Skeletal muscle cell (primary cell): ENCODE measurements at regions not wholly inside any gene's neighbourhood (a gene's known extent, or its start where the extent isn't known, plus 50 kb on each side); places are given as distances from the start of the nearest gene placed in this dataset.
"Not testable (repeated sequence)": the region's sequence is repeated elsewhere in the genome, so short reads cannot be mapped to it uniquely, and the experiment has no call there.

Source experiments
- DNase-seq: peaks from one replicate; pipeline ENCODE4 v3.0.0-alpha.2; 2010; ENCODE audit warnings: low read depth
- H3K4me3 ChIP-seq: 2 replicates; pipeline ENCODE4 v1.5.1; 2011; ENCODE audit warnings: low read depth, mild to moderate bottlenecking, control low read depth, low read length, moderate library complexity

DNA sequence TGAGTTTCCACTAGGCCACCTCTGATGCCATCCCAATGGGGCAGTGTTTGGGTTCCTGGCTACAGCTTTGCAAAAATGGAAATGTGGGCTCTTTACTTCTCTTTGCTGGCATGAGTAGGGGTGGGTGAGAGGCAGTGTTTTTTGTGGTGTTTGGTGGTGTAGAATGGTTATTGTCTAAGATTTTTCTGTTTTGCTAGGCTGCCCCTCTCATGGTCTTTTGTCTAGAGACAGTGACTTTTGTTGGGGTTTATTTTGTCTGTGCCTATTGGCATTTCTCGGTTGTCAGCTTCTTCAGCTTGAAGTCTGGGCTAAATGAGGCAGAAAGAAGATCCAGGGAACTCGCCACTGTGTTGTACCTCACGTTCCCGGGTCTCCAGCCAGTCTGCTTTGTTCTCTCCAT lies 112.1 kb downstream of the CENPF start:
- no peak for DNase-seq
- no peak overlapping the region for H3K4me3 ChIP-seq

DNA sequence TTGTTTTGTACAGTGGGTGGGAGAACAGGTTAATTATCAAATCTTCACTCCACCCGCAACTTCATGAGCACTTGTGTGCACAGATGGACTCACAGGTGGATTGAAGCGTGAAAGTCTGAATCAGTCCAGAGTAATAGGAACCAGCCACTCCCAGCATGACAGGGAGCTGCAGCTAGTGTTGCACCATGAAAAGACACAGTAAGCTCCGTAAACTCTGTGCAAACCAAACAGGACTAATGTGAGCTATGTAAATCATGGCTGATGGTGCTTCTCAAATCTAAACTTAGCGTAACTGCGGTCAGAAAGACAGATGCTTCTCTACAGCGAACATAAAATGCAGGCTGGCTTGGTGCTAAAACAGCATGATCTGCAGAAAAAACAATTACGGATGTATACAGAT lies 114.4 kb downstream of the CENPF start:
- DNase-seq = no peak

DNA sequence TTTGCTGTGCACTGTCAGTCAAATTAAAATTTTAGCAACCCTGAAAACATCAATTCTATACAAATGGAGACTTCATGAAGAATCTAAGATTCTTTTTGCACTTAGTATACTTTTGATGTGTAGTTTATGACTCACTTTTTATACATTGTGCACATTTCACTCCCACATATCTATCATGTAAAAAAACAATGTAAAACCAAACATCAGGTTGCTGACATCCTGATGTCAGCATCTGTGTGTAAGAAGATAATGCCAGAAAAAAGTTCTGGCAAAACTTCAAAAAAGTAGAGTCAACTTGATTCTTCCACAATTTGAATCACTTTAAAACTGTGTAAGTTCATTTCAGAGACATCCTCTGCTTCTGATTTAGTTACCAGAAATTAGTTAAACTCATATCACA lies 115.7 kb downstream of the CENPF start:
- no peak overlapping the region for H3K4me3 ChIP-seq
- DNase-seq = peak; percentile 83

More for the DNA sequence above, 114.4 kb downstream of the CENPF start:
- H3K4me3 ChIP-seq = no peak overlapping the region

GRCh38 chr1:214719207-214719606 lies 116.2 kb downstream of the CENPF start:
- H3K4me3 ChIP-seq = no peak overlapping the region
- DNase-seq = no peak

DNA sequence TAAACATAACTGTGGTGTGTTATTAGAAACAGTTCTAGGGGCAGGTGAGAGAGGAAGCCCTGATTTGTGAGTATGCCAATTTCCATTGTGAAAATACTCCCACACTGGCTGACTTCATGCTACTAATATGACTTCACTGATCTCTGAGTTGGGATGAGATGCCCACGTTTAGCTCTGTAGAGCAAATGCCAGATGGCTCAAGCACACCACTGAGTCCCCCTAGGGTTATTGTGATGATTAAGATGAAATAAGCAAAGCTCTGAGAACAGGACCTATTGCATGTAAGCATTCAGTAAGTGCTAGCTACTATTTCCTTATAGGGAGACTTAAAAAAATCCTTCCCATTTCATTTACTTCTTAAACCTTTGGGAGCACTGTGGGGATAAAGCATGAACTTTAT lies 117.6 kb downstream of the CENPF start:
- no peak overlapping the region for H3K4me3 ChIP-seq
- peak; percentile 89 for DNase-seq

DNA sequence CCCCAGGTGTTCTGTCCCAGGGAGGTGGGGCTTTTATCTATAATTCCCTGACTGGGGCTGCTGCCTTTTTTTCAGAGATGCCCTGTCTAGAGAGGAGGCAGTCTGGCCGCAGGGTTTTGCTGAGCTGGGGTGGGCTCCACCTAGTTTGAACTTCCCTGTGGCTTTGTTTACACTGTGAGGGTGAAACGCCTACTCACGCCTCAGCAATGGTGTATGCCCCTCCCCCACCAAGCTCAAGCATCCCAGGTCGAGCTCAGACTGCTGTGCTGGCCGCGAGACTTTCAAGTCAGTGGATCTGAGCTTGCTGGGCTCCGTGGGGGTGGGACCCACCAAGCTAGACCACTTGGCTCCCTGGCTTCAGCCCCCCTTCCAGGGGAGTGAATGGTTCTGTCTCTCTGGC lies 124.3 kb downstream of the CENPF start:
- H3K4me3 ChIP-seq = no peak overlapping the region
- no peak for DNase-seq

- H3K4me3 ChIP-seq = no peak overlapping the region
- no peak for DNase-seq
Measured at GRCh38 chr1:214739621-214740238, 136.7 kb downstream of the CENPF start.

DNA sequence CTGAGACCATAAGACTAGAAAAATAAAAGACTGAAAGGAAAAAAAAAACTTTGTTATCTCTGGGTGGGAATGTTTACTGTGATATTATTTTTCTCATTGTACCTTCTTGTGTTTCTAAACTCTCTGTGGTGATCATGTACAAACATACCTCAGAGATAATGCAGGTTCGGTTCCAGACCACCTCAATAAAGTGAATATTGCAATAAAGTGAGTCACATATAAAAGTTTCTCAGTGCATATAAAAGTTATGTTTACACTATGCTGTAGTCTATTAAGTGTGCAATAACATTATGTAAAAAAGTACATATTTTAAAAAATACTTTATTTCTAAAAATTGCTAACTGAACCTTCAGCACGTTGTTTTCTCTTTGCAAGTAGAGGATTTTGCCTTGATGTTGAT lies 137.5 kb downstream of the CENPF start:
- no peak overlapping the region for H3K4me3 ChIP-seq
- no peak for DNase-seq

GRCh38 chr1:214747050-214747635 lies 144.1 kb downstream of the CENPF start:
- no peak for DNase-seq
- no peak overlapping the region for H3K4me3 ChIP-seq

DNA sequence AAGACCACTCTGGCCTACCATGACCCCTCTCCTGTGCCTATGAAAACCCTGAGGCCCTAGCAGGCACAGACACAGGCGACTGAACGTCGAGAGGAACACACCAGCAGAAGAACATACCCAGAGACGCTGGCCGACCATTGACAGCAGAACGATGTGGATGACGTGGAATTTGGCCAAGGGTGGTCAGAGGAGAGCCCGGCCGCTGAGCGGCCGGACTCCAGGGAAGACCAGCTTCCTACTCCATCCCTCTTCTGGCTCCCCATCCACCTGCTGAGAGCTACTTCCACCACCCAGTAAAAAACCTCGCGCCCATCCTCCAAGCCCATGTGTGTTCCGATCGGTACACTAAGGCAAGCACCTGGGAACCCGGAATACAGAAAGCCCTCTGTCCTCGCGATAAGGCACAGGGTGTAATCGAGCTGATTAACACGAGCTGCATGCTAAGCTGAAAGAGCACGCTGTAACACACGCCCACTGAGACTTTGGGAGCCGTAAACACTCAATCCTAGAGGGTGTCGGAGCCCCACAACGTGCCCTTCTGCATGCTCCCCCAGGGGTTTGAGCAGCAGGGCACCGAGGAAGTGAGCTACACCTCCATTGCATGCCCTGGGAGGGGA lies 150.3 kb downstream of the CENPF start:
- no peak overlapping the region for H3K4me3 ChIP-seq
- DNase-seq = no peak

GRCh38 chr1:214761030-214761429 lies 158.0 kb downstream of the CENPF start:
- no peak overlapping the region for H3K4me3 ChIP-seq
- DNase-seq = no peak

DNA sequence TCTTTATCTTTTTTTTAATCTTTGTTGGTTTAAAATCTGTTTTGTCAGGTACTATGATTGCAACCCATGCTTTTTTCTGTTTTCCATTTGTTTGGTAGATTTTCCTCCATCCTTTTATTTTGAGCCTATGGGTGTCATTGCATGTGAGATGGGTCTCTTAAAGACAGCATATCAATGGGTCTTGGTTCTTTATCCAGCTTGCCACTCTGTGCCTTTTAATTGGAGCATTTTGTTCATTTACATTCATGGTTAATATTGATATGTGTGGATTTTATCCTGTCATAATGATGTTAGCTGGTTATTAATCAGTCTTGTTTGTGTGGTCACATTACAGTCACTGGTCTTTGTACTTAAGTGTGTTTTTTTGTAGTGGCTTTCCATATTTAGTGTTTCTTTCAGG lies 159.9 kb downstream of the CENPF start:
- H3K4me3 ChIP-seq = no peak overlapping the region
- DNase-seq = no peak

DNA sequence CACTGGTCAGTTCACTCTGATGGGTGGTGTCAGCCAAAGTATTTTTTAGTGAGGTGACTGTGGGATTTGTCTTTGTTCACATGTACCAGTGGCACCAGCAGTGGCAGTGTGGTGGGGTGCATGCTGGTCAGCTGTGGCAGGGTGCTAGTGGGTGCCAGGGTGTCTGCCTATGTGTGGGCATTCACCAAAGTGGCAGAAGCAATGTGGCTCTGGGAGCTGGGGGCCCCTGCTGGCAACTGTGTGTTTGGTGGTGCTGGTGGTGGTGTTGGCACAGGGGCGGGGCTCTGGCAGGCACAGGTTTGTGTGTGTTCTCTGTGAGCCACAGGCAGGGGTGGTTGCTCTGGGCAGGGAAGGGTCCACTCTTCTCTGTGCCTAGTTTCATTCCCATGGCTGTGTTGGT lies 161.5 kb downstream of the CENPF start:
- H3K4me3 ChIP-seq = no peak overlapping the region
- DNase-seq = no peak

DNA sequence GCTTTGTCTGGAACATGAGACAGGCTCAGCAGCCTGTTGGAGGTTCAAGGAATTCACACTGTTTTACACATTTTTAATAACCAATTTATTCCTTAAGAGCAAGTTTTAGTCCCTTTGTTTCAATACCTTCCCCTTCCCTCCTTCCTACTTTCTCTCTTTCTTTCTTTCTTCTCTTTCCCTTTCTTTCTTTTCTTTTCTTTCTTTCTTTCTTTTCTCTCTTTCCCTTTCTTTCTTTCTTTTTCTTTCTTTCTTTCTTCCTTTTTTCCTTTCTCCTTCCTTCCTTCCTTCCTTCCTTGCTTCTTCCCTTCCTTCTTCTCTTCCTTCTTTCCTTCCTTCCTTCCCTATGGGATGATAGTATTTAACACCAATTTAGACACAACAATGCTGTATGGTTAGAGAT lies 164.2 kb downstream of the CENPF start:
- DNase-seq = no peak
- no peak overlapping the region for H3K4me3 ChIP-seq

- not testable (repeated sequence) for H3K4me3 ChIP-seq, DNase-seq
Measured at GRCh38 chr1:214769666-214770065, 166.7 kb downstream of the CENPF start.

GRCh38 chr1:214777364-214777763 lies 174.4 kb downstream of the CENPF start:
- no peak for DNase-seq
- no peak overlapping the region for H3K4me3 ChIP-seq

- H3K4me3 ChIP-seq = no peak overlapping the region
- no peak for DNase-seq
Measured at GRCh38 chr1:214791961-214792360, 189.0 kb downstream of the CENPF start.

DNA sequence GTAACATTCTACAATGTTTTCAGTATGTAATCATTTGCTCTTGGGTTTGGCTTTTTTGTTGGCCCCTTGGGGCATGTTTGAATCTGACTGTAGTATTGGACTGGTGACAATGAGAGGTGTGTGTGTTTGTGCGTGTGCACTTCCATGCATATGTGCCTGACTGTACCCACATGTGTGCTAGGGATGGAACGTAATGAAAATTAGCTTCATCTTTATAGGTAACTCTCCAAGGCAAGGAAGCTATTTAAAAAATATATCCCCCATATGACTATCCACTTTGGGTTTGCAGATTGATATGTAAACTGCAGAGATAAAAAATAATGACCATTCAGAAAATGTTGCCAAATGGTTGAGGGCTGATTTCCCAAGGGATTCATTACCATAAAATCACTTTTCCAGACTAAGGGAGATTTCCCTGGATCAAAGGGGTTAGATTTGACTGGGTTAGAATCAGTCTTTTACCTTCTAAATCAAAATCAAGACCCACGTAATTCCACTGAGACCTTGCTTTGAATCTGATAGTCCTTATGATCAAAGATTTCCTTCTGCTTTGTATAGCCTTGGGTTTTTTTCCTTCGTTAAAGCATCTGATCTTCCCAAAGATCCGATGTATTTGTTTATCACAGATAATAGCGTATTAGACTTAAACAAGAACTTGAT lies 189.7 kb downstream of the CENPF start:
- no peak overlapping the region for H3K4me3 ChIP-seq
- DNase-seq = no peak

DNA sequence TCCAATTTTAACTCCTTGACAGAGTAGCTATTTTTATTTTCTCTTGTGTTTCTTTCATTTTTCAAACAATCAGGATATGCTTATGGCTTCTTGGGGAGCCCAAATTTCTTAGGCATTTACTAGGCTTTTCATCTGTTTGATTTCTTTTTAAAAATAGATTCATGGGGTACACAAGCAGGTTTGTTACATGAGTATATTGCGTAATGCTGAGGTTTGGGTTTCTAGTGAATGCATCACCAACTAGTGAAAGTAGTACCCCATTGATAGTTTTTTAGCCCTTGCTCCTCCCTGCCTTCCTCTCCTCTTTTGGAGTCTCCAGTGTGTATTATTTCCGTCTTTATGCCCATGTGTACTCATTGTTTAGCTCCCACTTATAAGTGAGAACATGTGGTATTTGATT lies 190.7 kb downstream of the CENPF start:
- H3K4me3 ChIP-seq = no peak overlapping the region

DNA sequence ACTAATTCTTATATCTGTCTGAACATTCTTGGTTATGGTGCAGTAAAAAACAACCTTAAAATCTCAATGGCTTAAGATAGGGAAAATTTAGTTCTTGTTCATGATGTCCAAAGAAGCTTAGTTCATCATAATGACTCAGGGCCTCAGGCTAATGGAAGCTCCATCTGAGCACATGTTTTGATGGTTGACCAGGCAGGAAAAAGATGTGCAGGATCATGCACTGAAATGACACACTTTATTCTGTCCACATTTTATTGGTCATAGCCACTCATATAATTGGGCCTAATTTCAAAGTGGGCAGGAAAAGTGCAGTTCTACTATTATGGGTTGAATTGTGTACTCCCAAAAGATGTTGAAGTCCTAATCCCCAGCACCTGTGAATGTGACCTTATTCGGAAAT lies 198.2 kb downstream of the CENPF start:
- no peak for DNase-seq
- no peak overlapping the region for H3K4me3 ChIP-seq

More for the DNA sequence above, 190.7 kb downstream of the CENPF start:
- no peak for DNase-seq
